NCI-H1105 (cell line): ENCODE measurements at regions not wholly inside any gene's neighbourhood (a gene's known extent, or its start where the extent isn't known, plus 50 kb on each side); places are given as distances from the start of the nearest gene placed in this dataset.

ENCODE experiments used
- DNase-seq: peaks from one replicate; lab custom pipeline; 2025; lab: John Stamatoyannopoulos, UW

DNA sequence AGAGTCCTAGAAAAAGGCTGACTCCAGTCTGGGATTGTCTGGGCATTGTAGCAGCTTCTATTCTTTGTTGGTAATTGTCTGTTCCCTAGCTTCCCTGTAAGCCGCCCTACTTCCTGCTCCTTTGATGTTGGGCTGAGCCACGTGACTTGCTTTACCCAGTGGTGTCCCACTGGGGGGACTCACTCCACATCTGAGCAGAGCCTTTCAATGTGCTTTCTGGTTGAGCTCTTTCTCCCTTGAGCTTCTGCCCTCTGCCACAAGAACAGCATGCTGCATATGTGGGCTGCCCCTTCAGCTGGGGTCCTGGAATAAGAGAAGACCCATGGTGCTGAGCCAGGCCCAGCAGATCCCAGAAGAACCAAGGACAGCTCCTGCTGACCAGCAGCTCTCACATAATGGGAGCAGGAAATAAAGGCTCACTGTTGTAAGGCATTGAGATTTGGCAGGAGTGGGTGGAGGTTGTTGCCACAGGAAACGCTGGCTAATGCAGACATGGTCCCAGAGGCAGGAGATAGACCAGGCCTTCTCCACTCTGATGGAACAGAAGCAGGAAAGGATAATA is 276.3 kb upstream of the GJB5 start:
- DNase-seq: no peak

DNA sequence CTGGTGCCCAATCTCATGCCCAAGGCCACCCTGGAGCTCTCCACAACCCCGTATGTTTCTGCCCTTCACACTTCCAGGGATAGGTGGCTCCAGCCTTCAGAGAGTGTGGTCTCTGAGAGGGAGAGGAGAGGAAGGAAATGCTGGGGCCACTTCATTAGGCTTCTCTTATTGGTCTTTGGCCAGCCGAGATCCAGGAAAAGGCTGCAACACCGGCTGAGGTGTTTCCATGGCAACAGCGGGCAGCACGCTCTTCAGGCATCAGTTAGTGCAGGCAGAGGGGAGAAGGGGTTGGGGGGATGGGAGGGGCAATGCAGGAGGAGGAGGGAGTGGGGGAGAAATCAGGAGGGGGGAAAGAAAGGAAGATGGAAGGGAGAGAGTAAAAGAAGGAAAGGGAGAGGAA is 275.1 kb upstream of the GJB5 start:
- peak; percentile 86 for DNase-seq

DNA sequence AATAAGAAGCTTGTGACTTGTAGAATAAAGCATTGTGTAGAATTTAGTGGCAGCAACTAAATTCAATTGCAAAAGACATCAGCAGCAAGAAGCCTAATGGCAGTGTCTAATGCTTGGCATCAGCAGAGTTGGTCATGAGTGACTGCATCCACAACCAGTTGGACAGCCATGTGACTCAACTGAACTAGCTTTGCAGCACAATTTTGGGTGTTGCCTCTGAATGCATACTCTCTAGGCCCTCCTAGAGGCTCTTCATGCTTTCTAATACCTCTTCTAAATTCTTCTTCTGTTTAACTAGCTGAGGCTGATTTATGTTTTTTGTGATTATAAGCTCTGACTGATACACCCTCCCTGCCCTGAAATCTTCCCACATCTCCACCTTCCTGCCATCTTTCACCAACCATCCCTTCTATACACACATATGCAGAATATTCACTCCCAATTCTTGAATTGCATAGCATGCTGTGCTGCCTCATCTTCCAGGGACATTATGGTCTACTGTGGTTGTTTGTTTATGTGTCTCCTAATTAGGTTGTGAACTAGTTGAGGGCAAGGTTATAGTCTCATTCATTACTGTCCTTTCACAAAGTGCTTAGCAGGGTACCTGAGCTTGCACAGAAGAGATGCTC is 266.7 kb upstream of the GJB5 start:
- no peak for DNase-seq

DNA sequence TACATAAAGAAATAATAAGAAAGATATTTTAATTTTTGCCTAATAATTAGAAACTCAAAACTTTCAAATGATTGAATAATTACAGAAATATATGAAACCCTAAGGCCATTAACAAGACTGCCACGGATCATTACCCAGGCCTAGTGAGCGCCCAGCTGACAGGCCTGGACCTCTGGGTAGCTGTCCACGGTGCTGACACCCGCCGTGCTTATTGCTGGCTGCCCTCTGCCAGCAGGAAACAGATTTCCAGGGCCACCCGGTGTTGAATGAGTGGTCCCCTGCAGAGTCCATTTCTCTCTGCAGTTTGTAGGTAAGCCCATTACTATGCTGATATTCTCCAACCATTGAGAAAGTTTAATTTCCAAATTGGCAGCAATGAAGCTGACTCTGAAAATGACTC is 254.4 kb upstream of the GJB5 start:
- no peak for DNase-seq

DNA sequence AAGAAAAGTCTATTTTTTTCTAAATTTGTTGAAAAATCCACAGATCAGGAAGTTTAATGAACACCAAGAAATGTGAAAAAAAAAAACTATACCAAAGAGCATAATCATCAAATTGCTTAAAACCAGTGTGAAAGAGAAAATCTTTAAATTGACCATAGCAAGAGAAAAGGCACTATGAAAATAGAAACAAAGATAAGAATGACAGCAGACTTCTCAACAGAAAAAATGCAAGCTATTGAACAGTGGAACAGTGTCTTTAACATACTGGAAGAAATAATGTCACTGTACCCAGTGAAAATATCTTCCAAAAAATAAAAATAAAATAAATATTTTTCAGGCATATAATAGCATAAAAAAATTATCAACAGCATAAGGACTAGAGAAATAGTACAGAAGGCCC is 243.0 kb upstream of the GJB5 start:
- no peak for DNase-seq

DNA sequence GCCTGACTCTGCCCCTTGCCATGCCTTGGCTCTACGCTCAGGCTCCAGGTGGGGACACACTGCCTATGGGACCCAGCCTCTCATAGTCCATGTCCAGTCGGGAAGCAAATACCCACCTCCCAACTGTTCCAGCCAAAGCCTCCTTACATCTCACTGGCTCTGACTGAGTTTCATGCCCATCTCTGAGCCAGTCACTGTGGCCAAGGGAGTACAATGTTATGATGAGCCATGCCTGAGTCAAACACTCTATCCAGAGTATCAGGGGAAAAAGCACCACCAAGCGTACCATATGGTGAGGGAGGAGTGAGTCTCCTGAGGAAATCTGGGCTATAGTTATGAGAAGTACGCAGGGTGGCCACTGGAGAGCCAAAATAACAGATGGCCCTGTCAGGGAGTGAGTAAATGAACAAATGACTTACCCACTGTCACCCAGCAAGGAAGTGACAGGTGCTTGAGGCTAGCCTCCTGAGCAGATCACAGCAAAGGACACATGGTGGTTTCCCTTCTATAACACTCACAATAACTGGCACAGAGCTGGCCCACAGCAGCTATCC is 236.6 kb upstream of the GJB5 start:
- DNase-seq: no peak

DNA sequence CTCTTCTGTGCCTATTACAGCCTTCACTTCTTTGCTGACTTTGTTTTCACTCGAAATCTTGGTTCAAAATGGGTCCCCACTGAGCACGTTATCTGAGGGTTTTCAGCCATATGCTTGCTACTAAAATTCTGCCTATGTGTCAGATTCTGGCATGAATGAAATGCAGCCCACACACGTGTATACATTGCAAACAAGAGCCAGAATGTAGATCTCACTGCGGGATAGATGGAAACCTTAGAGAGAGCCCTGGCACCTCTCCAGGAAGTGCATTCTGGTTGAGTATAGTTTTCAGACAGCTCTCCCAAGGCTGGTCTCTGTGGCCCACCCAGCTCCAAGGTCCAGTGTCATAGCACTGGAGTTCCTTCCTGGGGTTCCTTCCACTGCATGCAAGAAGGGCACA is 234.7 kb upstream of the GJB5 start:
- no peak for DNase-seq

DNA sequence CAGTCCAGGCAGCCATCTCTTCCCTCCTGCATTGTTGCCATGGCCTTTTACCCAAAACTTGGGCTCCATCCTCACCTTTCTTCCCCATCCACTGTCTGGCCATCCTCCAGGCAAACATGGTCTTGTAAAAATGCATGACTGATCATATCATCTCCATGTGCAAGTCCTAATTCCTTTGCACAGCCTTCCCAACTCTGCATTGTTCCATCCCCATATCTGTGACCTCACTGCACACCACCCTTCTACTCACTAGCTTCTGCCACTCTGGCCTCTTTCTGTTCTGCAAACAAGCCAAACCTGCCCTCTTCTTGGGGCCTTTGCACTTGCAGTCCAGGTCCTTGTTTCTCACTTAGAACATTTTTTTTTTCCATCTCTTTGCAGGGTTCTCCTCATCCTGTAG is 230.1 kb upstream of the GJB5 start:
- DNase-seq: no peak

DNA sequence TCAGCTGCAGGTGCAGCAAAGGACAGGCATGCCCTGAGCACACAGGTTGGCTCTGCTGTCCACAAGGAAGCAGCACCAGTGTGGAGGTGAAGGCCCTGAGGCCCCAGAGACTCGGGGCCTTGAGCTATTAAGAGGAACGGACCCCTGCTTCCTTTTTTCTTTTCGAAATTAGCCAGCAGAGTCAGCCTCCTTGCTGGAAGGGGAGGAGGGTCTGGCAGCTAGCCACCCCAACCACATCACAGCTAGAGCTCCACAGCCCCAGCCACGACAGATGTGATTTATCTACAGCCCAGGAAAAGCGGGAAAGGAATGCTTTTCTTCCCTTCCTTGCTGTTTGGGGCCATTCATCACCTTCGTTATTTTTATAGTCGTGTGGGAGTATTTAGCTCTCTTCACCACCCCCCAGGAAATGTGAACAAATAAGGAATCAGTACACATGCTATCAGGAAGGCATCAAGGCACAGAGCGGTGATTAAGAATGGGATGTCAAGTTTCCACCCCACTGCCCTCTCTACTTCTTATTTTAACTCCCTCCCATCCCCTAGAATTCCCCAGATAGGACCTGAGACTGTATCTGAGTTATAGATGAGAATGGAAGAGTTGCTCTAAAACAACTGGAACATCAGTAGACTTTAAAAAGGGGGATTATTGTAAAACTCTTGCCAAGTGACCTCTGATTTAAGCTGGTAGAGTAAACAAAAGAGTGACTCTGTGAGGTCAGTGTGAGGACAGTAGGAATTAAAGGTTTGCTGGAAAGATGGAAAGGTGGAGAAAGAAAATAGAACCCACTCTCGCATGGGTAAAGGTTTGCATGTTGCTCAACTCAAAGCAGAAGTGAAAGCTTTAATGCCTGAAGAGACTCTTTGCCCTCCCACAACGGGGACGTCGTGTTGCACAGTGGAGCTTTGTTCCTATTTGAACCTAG is 224.7 kb upstream of the GJB5 start:
- no peak for DNase-seq

DNA sequence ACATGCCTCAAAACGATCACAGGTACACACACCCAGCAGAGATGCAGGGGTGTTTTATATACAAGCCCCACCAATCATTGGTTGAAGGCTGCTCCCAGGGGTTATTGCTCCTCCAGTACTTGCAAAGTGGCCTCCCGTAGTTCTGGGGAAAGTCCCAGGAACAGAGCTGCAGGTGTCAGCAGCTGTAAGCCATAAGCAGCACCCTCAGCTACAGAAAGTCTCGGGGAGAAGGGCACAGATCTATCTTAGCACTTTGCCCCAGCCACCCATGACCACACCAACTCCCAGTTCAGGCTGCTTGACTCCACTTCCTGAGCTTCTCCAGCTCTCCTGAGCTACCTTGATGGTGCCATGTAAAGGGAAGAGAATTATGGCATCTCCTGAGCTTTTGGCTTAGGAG is 222.7 kb upstream of the GJB5 start:
- no peak for DNase-seq

DNA sequence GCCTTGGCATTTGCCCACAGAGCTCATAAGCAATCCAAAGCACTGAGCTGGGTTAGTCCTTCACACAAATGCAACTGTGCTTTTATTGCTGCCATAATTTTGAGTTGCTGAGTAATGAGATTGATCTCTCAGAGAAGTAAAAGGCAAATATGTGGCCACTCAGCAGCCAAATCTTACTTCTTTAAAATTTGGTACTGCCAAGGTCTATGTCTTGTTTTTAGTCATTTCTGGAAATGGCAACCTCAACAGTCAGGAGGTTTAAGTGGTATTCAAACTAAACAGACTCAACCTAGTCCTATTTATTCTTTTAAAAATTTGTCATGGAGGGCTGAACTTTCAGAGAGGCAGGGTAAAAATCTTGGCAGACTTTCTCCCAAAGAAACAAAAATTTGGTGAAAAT is 216.4 kb upstream of the GJB5 start:
- DNase-seq: no peak

DNA sequence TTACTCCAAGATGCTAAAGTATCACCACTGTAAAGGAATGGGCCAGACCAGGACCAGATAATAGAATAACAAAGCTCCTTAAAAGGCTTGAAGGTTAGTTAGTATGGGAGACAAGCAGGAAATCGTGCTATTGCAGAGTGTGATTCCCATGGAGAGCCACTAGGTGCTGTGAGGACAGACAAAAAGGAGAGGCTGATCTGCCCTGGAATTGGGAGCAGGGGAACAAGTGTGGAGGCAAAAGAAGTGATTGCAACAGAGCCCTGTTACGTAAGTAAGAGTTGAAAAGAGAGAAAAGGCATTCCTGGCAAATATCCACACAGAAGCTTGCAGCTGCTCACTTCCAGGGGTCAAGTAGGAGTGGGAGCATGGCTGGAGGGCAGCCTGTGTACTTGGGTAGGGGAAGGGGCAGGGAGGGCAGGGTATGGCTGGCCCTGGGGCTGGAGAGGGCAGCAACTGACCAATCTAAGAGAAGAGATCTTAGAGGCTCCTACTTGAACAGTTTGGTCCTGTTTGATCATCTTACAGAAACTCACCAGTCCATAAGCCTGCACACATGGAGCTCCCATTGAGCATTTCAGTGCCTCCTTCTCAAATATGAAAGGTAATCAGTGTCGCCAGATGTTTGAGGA is 207.7 kb upstream of the GJB5 start:
- DNase-seq: no peak

DNA sequence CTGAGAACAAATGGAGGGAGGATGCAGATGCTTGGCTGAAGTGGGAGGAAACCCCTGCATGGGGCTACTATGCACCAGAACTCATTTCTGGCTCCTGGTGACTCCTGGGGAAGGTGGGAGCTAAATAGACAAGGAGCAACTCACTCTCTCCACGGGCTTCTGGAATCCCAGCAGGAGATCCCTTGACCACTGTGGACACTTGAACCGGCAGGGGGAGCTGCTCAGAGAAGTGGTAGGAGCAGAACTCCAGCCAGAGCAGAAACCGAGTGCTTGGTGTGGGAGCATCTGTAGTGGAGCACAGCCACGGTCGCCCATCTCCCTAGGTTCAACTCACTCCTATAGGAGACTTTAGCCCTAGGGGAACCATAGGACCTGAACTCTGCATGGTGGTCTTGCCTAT is 205.6 kb upstream of the GJB5 start:
- no peak for DNase-seq

DNA sequence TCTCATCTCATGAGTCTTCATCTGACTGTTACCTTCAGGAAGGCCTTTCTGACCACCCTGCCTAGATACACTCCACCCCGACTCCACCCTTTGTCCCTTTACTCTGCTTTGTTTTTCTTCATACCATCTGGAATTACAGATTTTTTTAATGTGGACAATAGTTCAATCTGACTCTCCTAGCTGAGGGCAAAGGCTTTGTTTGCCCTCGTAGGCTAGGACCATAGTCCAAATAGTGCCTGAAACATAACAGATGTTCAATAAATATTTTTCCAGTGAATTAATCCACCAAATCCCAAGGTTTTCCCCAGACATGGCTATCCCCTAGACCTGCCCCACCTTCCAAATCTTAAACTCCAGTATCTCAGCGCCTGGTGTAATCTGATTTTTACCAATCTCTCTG is 176.5 kb upstream of the GJB5 start:
- no peak for DNase-seq

DNA sequence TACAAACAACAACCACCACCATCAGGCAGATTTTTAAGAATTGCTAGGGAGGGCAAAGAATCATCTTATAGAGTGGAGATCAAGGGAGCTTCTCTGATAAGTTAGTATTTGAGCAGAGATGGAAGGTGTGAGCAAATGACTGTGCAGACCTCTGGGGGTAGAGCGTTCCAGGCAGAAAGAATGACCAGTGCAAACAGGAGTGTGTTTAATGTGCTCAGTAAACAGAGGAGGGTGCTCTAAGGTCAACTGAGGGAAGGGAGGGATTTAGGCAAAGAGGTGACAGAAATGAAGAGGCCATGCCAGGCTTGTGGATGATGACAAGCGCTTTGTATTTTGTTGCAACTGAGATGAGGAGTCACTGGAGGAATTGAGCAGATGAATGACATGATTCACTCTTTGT is 172.5 kb upstream of the GJB5 start:
- no peak for DNase-seq

DNA sequence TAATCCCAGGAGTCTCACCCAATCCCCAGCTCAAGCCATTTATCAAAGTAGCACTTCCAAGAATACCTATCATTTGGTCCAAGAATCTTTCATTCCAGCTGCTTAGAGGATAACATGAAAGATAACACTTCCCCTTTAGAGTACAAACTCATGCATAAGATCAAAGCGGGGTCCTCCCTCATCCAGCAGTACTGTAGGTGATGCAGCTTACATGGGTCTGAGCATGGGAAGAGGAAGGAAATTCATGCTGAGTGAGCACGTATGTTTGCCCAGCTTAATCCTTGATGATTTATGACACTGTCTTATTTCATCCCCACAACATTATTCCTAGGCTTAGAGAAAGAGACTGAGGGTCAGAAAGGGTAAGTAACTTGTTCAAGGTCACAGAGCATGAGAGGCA is 167.1 kb upstream of the GJB5 start:
- DNase-seq: no peak

DNA sequence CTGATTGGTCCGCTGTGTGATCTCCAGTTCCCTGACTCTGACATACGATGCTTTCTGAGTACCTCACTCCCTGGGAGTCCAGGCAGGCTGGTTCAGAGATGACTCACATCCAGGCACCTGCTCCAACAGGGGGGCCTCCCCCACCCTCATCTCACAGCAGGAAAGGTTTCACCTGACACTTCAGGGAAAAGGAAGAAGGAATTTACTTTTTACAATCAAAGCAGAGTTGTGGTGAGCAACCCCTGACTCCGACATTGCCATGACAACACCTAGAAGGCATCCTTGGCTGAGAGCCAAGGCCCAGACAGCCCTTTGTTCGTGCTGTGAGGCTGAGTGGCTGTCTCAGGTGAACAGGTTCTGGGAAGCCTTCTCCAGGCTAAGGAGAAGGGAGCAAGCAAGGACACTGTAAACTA is 164.6 kb upstream of the GJB5 start:
- peak; percentile 97 for DNase-seq

DNA sequence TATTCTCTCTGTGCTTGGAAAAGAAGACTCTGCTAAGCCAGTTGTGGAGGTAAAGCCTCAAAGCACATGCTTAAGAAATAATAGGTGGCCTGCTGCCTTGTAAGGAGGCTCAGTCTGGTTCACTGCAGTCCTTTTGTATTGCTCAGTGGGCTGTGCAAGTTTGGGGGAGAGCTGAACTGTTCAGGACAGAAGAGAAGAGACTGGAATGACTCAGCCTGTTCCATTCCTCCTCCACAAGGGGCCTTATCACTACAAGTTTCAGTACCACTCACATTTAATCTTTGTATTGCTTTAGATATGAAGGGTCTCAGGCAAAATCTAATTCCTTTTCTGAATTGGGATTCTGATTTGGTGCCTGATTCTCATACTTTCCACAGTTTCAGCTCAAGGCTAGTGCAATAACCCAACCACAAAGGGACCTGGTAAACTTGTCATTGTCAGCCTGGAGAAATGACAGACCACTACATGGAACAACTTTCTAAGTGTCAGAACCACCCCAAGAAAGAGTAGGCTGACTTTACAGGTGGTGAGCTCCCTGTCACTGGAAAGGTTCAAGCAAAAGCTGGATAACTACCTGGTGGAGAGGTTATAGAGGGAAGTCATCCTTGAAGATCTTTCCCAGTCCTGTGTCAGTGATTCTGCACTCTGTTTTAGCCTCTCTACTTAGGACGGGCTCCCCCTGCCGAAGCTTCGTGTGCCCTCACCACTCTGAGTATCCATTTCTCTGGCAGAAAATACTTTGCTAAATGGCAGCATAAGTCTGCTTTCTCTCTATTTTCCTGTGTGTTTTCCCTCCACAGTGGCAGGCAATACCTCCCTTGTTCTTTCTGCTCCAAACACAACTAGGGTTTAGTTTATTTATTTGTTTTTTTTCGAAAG is 162.9 kb upstream of the GJB5 start:
- no peak for DNase-seq

DNA sequence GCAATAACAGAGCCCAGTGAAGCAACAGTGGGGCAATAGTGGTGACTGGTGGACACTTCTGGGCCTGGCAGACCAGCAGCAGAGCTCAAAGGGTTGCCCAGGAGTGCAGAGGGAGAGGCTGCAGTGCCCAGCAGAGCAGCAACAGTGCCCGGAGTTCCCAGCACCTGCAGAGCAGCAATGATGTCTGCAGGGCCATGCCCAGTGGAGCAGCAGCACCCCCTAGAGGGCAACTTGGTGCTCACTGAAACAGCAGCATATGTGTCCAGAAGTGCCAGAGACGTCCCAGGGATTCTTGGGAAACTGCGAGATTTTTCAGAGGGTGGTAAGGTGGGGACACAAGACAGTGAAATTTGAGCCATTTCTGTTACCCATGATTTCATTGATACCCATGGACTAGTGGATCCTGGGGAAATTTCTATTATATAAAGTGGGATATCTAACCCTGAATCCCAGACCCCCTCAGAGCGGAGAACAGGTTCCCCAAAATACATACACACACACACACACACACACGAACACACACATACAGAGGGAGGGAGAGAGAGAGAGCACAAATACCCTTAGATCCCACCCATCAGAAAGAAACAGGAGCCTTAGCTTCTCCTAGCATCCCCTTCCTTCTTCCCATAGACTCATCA is 156.9 kb upstream of the GJB5 start:
- DNase-seq: peak; percentile 72

DNA sequence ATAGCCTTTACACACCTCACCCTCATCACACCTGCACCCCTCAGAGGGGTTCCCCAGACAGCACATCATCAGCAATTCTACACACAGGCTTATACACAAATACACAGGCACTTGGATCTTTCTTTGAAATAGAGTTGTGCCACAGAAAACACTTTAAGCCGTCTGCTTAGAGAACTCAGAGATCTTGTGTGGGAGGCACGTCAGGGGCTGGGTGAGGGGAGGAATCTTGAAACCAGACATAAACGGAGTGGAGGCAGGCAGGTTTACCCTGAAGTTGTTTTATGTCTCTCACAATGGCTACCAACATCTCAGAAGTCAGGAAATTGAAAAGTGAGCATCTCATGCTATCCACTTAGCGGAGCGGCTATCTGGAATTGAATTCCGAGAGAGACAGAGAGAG is 151.9 kb upstream of the GJB5 start:
- no peak for DNase-seq

DNA sequence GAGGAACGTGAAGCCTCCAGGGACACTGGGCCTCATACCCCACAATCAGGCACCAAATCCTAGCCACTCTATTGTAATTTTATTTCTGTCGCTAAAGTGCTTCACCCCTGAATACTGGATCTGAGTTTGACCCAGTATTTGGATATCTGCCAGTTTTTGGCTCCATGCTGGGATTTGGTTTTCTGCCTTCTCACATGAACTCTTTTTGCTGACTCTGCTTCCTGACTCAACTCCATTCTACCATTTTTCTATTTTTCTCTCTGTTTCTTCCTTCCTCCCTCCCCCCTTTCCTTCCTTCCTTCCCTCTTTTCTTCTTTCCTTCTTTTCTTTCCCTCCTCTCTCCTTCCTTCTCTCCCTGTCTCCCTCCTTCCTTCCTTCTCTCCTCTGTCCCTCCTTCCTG is 151.3 kb upstream of the GJB5 start:
- DNase-seq: no peak
